Osteoblast (primary cell): ENCODE measurements at regions not wholly inside any gene's neighbourhood (a gene's known extent, or its start where the extent isn't known, plus 50 kb on each side); places are given as distances from the start of the nearest gene placed in this dataset.

ENCODE experiments used
- DNase-seq: peaks from one replicate; pipeline ENCODE4 v3.0.0; 2011; ENCODE audit warnings: low spot score, mixed read lengths; ENCODE audit not compliant: insufficient read length; ENCODE audit errors: missing footprints
- H2AFZ ChIP-seq: 2 replicates; pipeline ENCODE4 v1.6.0; 2011; ENCODE audit warnings: mild to moderate bottlenecking, low read length
- H3K27ac ChIP-seq: 2 replicates; pipeline ENCODE4 v1.5.1; 2011; ENCODE audit warnings: mild to moderate bottlenecking, low read depth, low read length, moderate library complexity
- H3K27me3 ChIP-seq: 2 replicates; pipeline ENCODE4 v1.6.0; 2012; ENCODE audit warnings: mild to moderate bottlenecking, control low read depth, inconsistent platforms, low read length, moderate library complexity; ENCODE audit not compliant: insufficient read depth
- H3K36me3 ChIP-seq: 2 replicates; pipeline ENCODE4 v1.5.1; 2011; ENCODE audit warnings: mild to moderate bottlenecking, low read length, control low read depth, moderate library complexity; ENCODE audit not compliant: insufficient read depth
- H3K4me1 ChIP-seq: 2 replicates; pipeline ENCODE4 v1.5.1; 2011; ENCODE audit warnings: mild to moderate bottlenecking, low read length, control low read depth, moderate library complexity; ENCODE audit not compliant: insufficient read depth
- H3K4me2 ChIP-seq: 2 replicates; pipeline ENCODE4 v1.6.0; 2011; ENCODE audit warnings: mild to moderate bottlenecking, low read length; ENCODE audit not compliant: insufficient read depth
- H3K4me3 ChIP-seq: fragments of 200-600 bp; sonication (generic); 3 replicates; pipeline ENCODE4 v1.5.1; 2012; ENCODE audit warnings: mild to moderate bottlenecking, low read length, inconsistent platforms; ENCODE audit not compliant: insufficient read depth
- H3K79me2 ChIP-seq: 2 replicates; pipeline ENCODE4 v1.6.0; 2012; ENCODE audit warnings: mild to moderate bottlenecking, low read length, control low read depth, inconsistent platforms; ENCODE audit not compliant: insufficient read depth
- H3K9me3 ChIP-seq: 2 replicates; pipeline ENCODE4 v1.5.1; 2011; ENCODE audit warnings: low read depth, low read length, control low read depth
- H4K20me1 ChIP-seq: 2 replicates; pipeline ENCODE4 v1.6.0; 2012; ENCODE audit warnings: mild to moderate bottlenecking, low read length, control low read depth; ENCODE audit not compliant: insufficient read depth
- CTCF ChIP-seq: IDR thresholded peaks from 2 replicates; pipeline ENCODE4 v1.5.1; 2011; ENCODE audit warnings: mild to moderate bottlenecking, low read depth, low read length, moderate library complexity; ENCODE audit errors: extremely low read depth

GRCh38 chr4:53931461-53931961, 132.9 kb downstream of the CHIC2 start:
- Histone ChIP-seq H3K9me3 (no peaks in the 10 kb centered on the region), H3K79me2 (no peaks in the 10 kb centered on the region), H3K4me1 (peaks cover 68% of the 10 kb centered on the region), H3K4me3 (no peak overlapping the region), H4K20me1 (no peaks in the 10 kb centered on the region), H3K27ac (peak overlapping the region; percentile 89), H3K27me3 (no peaks in the 10 kb centered on the region), H3K4me2 (peak overlapping the region; percentile 65), H2AFZ (no peak overlapping the region), H3K36me3 (no peaks in the 10 kb centered on the region)
- no peak for DNase-seq
- TF ChIP-seq CTCF: no peak

- H3K36me3 ChIP-seq: no peaks in the 10 kb centered on the region
- H3K9me3 ChIP-seq: no peaks in the 10 kb centered on the region
- DNase-seq: peak; percentile 82
- H3K27me3 ChIP-seq: no peaks in the 10 kb centered on the region
- H3K4me2 ChIP-seq: peak overlapping the region; percentile 41
- H2AFZ ChIP-seq: peak overlapping the region; percentile 60
- H3K4me1 ChIP-seq: peaks cover 55% of the 10 kb centered on the region
- no peaks in the 10 kb centered on the region for H4K20me1 ChIP-seq
- H3K4me3 ChIP-seq: no peak overlapping the region
- peak; percentile 91 for TF ChIP-seq CTCF
- H3K79me2 ChIP-seq: no peaks in the 10 kb centered on the region
- peak overlapping the region; percentile 89 for H3K27ac ChIP-seq
Measured at GRCh38 chr4:53929955-53930798, 134.2 kb downstream of the CHIC2 start.

GRCh38 chr4:53929311-53929710, 135.1 kb downstream of the CHIC2 start:
- no peaks in the 10 kb centered on the region for H4K20me1 ChIP-seq

More at GRCh38 chr4:53929311-53929710, 135.1 kb downstream of the CHIC2 start:
- Histone ChIP-seq H3K36me3 (no peaks in the 10 kb centered on the region), H3K4me2 (no peak overlapping the region), H3K27me3 (no peaks in the 10 kb centered on the region), H3K27ac (peak overlapping the region; percentile 89), H2AFZ (no peak overlapping the region), H3K4me3 (no peak overlapping the region), H3K79me2 (no peaks in the 10 kb centered on the region), H3K4me1 (peaks cover 52% of the 10 kb centered on the region), H3K9me3 (no peaks in the 10 kb centered on the region)
- DNase-seq: no peak
- TF ChIP-seq CTCF: no peak
